ENCODE measurements at regions not wholly inside any gene's neighbourhood (a gene's known extent, or its start where the extent isn't known, plus 50 kb on each side); places are given as distances from the start of the nearest gene placed in this dataset.

GRCh38 chr16:72240466-72240865 lies 68.5 kb upstream of the PMFBP1 start:
- intact Hi-C loops (cut with DNase I) = loop anchor here in 1 of 4 donors (5.0 kb wide), 1 partner anchor 227 kb away; no protein-coding TSS in a partner anchor

GRCh38 chr16:72236866-72237265 lies 64.9 kb upstream of the PMFBP1 start:
- TF ChIP-seq EP300 (IDR thresholded peaks at IDR 0.05) (no peak), POLR2A (IDR thresholded peaks at IDR 0.05) (no peak)
- TF ChIP-seq, protein P1, sequence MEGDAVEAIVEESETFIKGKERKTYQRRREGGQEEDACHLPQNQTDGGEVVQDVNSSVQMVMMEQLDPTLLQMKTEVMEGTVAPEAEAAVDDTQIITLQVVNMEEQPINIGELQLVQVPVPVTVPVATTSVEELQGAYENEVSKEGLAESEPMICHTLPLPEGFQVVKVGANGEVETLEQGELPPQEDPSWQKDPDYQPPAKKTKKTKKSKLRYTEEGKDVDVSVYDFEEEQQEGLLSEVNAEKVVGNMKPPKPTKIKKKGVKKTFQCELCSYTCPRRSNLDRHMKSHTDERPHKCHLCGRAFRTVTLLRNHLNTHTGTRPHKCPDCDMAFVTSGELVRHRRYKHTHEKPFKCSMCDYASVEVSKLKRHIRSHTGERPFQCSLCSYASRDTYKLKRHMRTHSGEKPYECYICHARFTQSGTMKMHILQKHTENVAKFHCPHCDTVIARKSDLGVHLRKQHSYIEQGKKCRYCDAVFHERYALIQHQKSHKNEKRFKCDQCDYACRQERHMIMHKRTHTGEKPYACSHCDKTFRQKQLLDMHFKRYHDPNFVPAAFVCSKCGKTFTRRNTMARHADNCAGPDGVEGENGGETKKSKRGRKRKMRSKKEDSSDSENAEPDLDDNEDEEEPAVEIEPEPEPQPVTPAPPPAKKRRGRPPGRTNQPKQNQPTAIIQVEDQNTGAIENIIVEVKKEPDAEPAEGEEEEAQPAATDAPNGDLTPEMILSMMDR (IDR thresholded peaks at IDR 0.05) = no peak
- Histone ChIP-seq H3K9me3 (no peaks in the 10 kb centered on the region), H3K4me1 (ENCODE audit: insufficient read depth) (no peaks in the 10 kb centered on the region), H3K27ac (no peak overlapping the region), H3K27me3 (no peaks in the 10 kb centered on the region), H3K36me3 (no peaks in the 10 kb centered on the region), H3K4me3 (no peak overlapping the region)
- 44 to 52% (median 47%) methylated on average over 2 of the region's 2 CpGs for WGBS, 3 donors
- intact Hi-C loops (cut with DNase I) = loop anchor here in 1 of 4 donors (10.0 kb wide), 1 partner anchor 238 kb away; no protein-coding TSS in a partner anchor
- no peak for DNase-seq

More at GRCh38 chr16:72240466-72240865, 68.5 kb upstream of the PMFBP1 start:
- Histone ChIP-seq H3K27ac (no peak overlapping the region), H3K4me3 (no peak overlapping the region), H3K27me3 (no peaks in the 10 kb centered on the region), H3K9me3 (no peaks in the 10 kb centered on the region), H3K36me3 (no peaks in the 10 kb centered on the region), H3K4me1 (ENCODE audit: insufficient read depth) (peaks cover 2% of the 10 kb centered on the region)
- no peak for TF ChIP-seq POLR2A (IDR thresholded peaks at IDR 0.05)
- TF ChIP-seq, protein P1 (IDR thresholded peaks at IDR 0.05) = no peak
- no peak for TF ChIP-seq EP300 (IDR thresholded peaks at IDR 0.05)
- 70 to 74% (median 71%) methylated on average over 2 of the region's 2 CpGs for WGBS, 3 donors
- DNase-seq = no peak

DNA sequence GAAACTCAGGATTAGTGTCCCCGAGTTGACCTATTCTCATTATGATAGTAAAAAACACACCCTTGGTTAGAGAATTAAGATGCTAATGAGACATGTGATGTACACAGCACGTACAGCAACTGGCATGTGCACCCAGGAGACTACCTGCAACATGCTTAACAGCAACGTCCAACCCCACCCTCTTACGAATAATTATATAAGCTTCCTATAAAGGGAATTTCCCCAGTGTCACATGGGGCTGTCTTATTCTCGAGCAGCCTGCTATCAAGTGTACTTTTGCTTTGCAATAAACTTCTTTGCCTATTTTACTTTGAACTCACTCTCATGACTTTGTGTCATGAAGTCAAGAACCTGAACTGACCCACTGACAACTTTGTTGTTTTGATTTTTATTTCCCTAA lies 62.4 kb upstream of the PMFBP1 start:
- DNase-seq = no peak
- Histone ChIP-seq H3K9me3 (no peaks in the 10 kb centered on the region), H3K4me3 (no peak overlapping the region), H3K4me1 (ENCODE audit: insufficient read depth) (no peaks in the 10 kb centered on the region), H3K27ac (no peak overlapping the region), H3K27me3 (no peaks in the 10 kb centered on the region), H3K36me3 (no peaks in the 10 kb centered on the region)
- TF ChIP-seq, protein P1 (IDR thresholded peaks at IDR 0.05) = no peak
- no peak for TF ChIP-seq POLR2A (IDR thresholded peaks at IDR 0.05)
- TF ChIP-seq EP300 (IDR thresholded peaks at IDR 0.05) = no peak
- 86 to 89% (median 86%) methylated on average over 5 of the region's 5 CpGs for WGBS, 3 donors
- intact Hi-C loops (cut with DNase I) = loop anchor here in 1 of 4 donors (10.0 kb wide), 1 partner anchor 240 kb away; no protein-coding TSS in a partner anchor

DNA sequence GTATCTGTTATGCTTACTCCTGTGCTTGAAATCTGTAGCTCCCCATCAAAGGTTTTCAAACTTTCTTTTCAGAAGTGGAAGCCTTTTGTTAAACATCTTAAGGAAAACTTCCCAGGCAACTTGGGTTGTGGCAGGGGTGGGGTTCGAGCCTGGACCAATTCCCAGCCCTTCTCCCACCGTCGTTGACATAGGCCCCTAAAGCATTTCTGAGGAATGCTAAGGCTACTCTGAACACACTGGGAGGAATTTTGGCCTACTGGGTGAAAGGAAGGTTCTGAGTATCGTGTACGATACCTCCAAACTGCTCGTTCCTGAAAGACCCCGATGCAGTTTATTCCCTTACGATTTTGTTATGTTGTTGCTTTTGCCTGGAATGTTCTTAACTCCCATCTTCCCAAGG lies 56.1 kb upstream of the PMFBP1 start:
- no peak overlapping the region for H3K4me3 ChIP-seq
- WGBS, 3 donors = 79 to 84% (median 82%) methylated on average over 8 of the region's 8 CpGs
- intact Hi-C loops (cut with DNase I) = no loop called here
- H3K9me3 ChIP-seq = no peaks in the 10 kb centered on the region
- H3K4me1 ChIP-seq (ENCODE audit: insufficient read depth) = no peaks in the 10 kb centered on the region
- TF ChIP-seq EP300 (IDR thresholded peaks at IDR 0.05) (no peak), POLR2A (IDR thresholded peaks at IDR 0.05) (no peak)
- TF ChIP-seq, protein P1 (IDR thresholded peaks at IDR 0.05) = no peak
- no peak for DNase-seq
- no peaks in the 10 kb centered on the region for H3K27me3 ChIP-seq
- H3K36me3 ChIP-seq = no peaks in the 10 kb centered on the region
- H3K27ac ChIP-seq = no peak overlapping the region
